HG02973 (cell line): ENCODE measurements at regions not wholly inside any gene's neighbourhood (a gene's known extent, or its start where the extent isn't known, plus 50 kb on each side); places are given as distances from the start of the nearest gene placed in this dataset.
"Not testable (repeated sequence)": the region's sequence is repeated elsewhere in the genome, so short reads cannot be mapped to it uniquely, and the experiment has no call there.

Source experiments
- ATAC-seq: cut with Tn5 transposase; IDR thresholded peaks from one replicate; pipeline ENCODE4 v1.9.1; 2021; ENCODE audit warnings: moderate library complexity; ENCODE audit not compliant: unreplicated experiment

DNA sequence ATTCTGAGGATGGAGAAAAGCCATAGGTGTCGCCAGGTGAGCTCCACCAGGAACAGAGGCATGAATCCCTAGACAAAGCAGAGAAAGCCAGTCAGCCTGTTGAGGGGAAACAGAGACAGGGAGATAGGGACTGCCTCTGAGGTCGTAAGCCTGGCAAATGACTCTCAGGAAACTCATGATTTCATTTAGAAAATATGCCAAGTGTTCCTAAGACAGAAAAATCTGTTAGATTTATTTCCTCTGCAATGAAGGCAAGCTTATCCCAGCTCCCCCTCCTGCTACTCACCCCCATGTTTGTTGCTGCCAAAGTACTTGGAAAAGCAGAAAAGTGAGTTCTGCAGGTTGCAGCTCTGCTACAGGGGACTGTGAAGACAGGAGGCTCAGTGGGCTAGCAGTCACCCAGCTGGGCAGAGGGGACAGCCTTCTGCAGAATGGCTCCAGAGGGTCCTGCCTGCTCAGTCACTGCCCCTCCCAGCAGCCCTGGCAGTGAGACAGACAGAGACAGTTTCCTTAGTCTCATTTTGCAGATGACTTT, 184.3 kb downstream of the ADRA2A start:
- ATAC-seq = no peak

GRCh38 chr10:111265341-111265740, 188.5 kb downstream of the ADRA2A start:
- ATAC-seq = no peak

DNA sequence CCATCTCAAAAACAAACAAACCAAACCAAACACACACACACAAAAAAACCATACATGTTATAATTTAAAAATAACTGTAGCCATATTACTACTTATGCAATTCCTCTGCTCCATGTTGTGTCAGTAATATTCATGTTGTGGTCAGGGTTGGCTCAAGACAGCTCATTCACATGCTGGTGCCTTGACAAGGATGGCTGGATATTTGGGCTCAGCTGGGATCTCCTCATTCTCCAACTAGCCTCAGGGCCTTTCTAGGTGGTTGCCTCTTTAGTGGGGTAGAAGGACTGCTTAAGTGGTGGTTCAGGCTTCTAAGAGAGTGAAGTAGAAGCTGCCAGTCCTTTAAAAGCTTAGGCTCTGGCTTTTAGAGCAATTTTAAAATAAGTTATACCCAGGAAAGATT, 189.3 kb downstream of the ADRA2A start:
- no peak for ATAC-seq

- ATAC-seq = no peak
These were observed 190.8 kb downstream of the ADRA2A start for GRCh38 chr10:111267673-111268072.

DNA sequence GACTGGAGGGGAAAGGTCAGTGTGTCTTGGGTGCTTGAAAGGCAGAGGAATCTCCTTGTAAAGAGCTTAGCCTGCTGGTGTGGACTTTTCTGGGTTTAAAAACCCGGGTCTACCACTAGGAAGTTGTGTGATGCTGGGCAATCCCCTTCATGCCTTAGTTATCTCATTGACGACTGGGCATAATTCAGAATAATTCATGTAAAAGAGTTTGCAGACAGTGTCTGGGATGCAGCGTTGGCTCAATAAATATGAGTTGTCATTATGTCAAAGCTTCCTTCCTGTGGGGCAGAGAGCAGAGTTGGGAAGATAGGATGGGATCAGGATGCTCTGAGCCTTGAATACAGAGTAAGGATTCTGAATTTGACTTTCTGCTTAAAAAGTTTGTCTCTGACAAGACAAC, 196.4 kb downstream of the ADRA2A start:
- ATAC-seq = no peak

GRCh38 chr10:111273635-111274034, 196.8 kb downstream of the ADRA2A start:
- ATAC-seq = no peak

DNA sequence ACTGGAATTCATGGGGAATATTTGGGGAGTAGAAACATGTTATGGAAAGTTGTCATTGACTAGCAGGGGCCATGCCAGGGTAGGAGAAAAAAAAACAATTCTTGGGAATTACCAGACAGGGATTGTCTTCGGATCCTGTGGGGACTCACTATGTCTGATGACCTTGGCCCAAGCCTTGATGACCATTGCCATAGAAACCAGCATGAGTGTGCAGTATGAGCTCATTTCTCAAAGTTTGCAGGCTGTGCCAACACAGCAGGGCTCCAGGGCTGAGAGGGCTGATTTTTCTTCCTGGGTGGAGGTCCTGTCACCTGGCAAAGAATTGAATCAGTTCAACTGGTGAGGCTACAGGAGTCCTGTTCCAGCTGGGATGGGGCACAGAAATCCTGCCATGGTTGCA, 198.3 kb downstream of the ADRA2A start:
- no peak for ATAC-seq

DNA sequence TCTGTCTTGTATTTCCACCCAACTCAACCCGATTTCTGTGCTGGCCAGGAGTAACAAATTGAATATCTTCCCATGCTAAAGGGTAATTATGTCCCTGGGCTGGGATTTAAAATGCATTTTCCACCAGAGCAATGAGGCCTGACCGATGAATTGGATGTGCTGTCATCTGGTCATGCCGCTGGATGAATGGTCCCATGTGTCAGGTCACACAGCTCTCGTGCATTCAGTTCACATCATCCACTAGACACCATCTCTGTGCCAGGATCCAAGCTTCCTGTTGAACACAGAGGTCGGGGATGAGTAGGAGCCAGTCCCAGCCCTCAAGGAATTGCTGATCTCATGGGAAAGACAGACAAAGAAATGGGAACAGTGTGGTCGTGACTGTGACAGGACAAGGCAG, 200.8 kb downstream of the ADRA2A start:
- no peak for ATAC-seq

GRCh38 chr10:111278266-111278665, 201.4 kb downstream of the ADRA2A start:
- ATAC-seq = no peak

DNA sequence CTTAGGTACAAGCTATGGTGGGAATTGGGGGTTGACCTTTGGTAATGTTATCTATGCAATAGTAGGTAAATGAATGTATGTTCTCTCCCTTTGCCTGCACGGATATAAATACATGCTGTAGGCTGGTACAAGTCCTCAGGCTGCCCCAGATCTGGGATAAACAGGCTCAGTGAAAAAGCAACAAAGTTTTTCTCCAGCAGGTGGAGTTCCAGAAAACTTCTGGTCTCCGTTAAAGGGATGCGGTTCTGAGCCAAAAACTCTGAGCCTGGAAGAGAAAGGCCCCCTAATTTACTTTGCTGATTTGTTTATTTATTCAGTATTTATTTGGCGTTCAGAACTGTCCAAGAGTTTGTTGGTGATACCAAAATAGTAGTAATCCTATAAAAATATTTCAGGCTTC, 204.7 kb downstream of the ADRA2A start:
- ATAC-seq = no peak

GRCh38 chr10:111289461-111289860, 212.6 kb downstream of the ADRA2A start:
- ATAC-seq = no peak

DNA sequence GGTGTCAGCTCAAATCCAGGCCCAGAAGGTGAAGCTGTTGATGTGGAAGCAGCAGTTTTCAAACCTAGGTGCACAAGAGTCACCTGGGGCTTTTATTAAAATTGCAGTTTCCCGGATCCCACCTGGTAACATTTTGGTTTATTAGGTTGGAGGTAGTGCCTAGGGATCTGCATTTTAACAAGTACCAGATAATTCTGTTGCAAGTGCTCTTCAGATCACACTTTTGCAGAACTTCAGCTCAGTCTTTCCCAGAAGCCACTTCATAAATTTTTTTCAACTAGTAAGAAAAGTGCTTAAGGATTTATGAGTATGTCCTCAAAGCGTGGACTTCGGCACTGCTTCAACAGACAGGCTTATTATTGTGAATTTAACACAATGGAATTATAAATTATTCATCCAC, 213.8 kb downstream of the ADRA2A start:
- ATAC-seq = no peak

DNA sequence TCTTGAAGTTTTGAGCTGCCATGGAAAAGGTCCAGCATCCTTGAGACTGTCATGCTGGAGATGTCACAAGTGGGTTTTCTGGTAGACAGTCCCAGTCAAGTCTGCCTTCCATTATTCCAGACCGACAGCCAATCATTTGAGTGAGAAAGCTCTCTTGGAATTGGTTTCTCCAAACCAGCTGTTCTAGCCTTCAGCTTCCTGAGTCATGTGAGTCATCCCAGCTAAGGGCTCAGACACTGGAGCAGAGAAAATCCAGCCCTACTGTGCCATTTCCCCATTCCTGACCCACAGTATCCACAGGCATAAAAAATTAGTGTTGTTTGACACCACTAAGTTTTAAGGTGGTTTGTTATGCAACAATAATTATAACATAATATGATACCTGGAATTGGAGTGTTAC, 219.0 kb downstream of the ADRA2A start:
- ATAC-seq = no peak

DNA sequence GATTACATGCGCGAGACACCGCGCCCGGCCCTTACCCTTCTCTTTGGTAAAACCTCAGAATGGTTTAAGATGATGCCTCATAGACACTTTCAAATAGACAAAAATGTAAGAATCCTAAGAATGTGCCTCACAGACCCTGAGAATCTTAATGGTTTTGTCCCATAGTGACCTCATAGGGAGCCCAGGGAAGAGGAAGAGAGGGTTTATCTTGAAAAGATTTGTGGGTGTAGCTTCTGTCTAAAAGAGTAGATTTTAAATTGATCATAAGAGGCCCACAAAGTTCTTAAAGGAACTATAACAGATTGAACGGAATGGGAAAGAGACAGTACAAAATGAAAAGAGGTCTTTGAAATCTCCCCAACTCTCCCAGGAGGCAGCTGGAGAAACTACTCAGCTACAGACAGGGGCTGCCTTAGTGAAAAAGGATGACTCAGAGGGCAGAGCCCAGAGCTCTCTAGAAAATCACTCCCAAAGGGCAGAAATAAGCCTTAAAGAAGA, 220.6 kb downstream of the ADRA2A start:
- ATAC-seq = no peak

DNA sequence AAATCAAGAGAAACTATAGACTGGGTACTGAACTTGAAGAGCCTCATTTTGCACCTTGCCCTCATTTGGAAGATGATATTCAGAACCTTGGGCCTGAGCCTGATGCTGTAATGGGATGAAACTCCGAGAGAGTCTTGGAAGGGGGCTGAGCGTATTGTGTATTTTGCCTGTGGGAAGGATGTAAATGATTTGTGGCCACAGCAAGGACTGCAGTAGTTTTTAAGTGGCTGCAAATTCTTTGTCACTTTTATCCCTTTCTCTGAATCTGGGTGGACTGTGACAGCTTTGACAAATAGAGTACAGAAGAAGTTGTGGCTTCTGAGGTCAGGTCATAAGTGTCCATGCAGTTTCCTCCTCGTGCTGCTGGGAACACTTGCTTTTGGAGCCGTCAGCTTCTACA, 221.2 kb downstream of the ADRA2A start:
- no peak for ATAC-seq

DNA sequence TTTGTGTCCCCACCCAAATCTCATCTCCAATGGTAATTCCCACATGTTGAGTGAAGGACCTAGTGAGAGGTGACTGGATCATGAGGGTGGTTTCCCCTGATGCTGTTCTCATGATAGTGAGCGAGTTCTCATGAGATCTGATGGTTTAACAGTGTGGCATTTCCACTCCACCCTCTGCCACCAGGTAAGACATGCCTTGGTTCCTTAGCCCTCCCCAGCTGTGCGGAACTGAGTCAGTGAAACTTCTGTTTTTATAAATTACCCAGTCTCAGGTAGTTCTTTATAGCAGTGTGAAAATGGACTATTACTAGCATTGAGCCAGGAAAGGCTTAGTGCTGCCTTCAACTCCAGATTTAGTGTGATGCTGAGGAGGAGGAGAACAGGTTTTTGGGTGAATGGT, 222.2 kb downstream of the ADRA2A start:
- ATAC-seq = no peak

GRCh38 chr10:111303887-111304286, 227.1 kb downstream of the ADRA2A start:
- ATAC-seq = no peak

- no peak for ATAC-seq
These were observed 239.9 kb downstream of the ADRA2A start for GRCh38 chr10:111316722-111317212.

DNA sequence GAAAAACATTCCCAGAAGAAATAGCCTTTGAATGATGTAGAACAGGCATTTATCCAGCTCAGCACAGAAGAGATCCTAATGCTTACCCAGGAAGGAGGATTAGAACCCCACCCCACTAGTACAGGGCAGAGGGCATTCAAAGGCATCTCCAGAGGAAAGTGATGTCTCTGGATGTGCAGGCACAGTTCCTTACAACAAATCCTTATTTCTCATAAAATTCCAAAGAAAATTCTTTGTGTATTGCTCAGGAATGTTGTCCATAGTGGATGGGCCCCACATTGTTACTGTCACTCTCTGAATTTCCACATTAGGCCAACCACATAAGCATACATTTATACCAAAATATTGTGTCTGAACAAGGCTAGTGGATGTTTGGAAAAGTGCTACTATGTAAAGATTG, 243.0 kb downstream of the ADRA2A start:
- ATAC-seq = no peak

- ATAC-seq = no peak
These were observed 246.6 kb downstream of the ADRA2A start for GRCh38 chr10:111323389-111323966.

DNA sequence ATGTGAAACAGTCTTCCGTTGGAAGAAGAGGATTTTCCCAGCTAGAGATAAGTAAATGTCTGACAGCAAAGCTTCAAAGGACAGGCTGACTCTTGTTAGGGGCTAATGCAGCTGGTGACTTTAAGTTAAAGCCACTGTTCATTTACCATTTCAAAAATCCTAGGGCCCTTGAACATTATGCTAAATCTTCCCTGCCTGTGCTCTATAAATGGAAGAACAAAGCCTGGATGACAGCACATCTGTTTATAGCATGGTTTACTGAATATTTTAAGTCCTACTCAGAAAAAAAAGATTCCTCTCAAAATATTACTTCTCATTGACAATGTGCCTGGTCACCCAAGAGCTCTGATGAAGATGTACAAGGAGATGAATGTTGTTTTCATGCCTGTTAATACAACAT, 255.3 kb downstream of the ADRA2A start:
- ATAC-seq = not testable (repeated sequence)

DNA sequence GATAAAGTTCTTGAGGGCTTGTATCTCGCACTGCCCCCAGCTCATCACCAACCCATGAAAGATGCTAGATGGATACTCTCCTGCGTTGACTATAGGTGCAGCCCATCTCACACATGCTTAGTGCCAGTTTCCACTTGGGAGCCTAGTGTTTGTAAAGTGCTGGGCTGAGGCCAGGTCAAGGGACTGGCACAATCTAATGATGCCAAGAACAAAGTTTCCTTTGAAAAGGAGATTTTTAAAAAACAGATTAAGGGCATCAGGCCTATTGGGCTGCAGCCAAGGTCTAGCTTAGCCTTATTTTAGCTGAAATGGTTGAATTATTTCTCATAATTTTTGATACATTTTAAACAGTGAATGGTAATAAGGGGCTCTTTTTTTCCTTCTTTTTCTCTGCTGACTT, 259.0 kb downstream of the ADRA2A start:
- ATAC-seq = no peak

GRCh38 chr10:111338035-111338434, 261.2 kb downstream of the ADRA2A start:
- ATAC-seq = peak; percentile 6
